SK-N-SH (cell line): ENCODE measurements at regions not wholly inside any gene's neighbourhood (a gene's known extent, or its start where the extent isn't known, plus 50 kb on each side); places are given as distances from the start of the nearest gene placed in this dataset.

Source experiments
- CTCF ChIP-seq: fragments of 200-600 bp; sonication (generic); IDR thresholded peaks from 2 replicates; pipeline ENCODE4 v1.6.1; 2017; ENCODE audit warnings: antibody characterized with exemption, mild to moderate bottlenecking, moderate library complexity
- EP300 ChIP-seq, 2 experiments: IDR thresholded peaks; 2 replicates each; pipeline versions ENCODE4 v1.4.0 to v1.6.1; 2012; ENCODE audit warnings: borderline replicate concordance in 1 of 2, low read depth in 1 of 2, low read length in 1 of 2
- GATA2 ChIP-seq: sonication (generic); formaldehyde crosslinking; IDR thresholded peaks from 2 replicates; pipeline ENCODE4 v1.5.0; 2020; ENCODE audit warnings: mild to moderate bottlenecking, missing genetic modification reagents
- JUND ChIP-seq: IDR thresholded peaks from 2 replicates; pipeline ENCODE4 v1.4.0; 2012
- MXI1 ChIP-seq: IDR thresholded peaks from 2 replicates; pipeline ENCODE4 v1.6.1; 2012; ENCODE audit warnings: mild to moderate bottlenecking, low read depth, low read length, improper control_type of control experiment
- NRF1 ChIP-seq: IDR thresholded peaks from 2 replicates; pipeline ENCODE4 v1.6.1; 2012; ENCODE audit warnings: low read depth, mild to moderate bottlenecking, low read length
- POLR2AphosphoS5 ChIP-seq: IDR thresholded peaks from 2 replicates; pipeline ENCODE4 v1.6.1; 2012; ENCODE audit warnings: low read depth, low read length
- RCOR1 ChIP-seq: fragments of 150-350 bp; IDR thresholded peaks from 2 replicates; pipeline ENCODE4 v1.6.1; 2017; ENCODE audit warnings: antibody characterized with exemption, low read length
- SMC3 ChIP-seq: IDR thresholded peaks from 2 replicates; pipeline ENCODE4 v1.6.1; 2012; ENCODE audit warnings: low read depth, low read length, improper control_type of control experiment
- TF ChIP-seq, protein P1 (sequence below): IDR thresholded peaks from 2 replicates; pipeline ENCODE4 v1.4.0; 2012; ENCODE audit warnings: low read depth

DNA sequence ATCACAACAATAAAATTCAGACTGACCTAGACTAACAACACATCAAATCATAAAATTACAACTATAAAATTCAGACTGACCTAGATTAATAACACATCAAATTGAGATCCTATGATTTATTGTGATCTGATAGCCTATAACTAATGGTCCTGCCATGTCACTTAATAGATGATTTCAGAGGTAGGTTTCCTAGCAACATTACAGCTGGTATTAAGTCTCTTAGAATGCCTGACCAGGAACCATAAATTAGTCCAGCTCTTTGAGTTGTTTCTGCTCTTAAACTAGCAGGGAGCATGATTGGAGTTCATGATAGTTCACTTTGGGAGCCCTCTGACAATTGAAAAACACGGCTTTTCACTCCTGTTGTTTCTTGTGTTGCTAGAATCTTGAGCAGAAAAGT, 318.9 kb downstream of the BMPER start:
- no peak for TF ChIP-seq RCOR1
- TF ChIP-seq JUND = no peak
- no peak for TF ChIP-seq GATA2 (CRISPR knock-in tag)
- no peak for TF ChIP-seq SMC3
- TF ChIP-seq CTCF = no peak
- no peak for TF ChIP-seq MXI1
- TF ChIP-seq POLR2AphosphoS5 = no peak
- TF ChIP-seq NRF1 = no peak
- TF ChIP-seq, protein P1, sequence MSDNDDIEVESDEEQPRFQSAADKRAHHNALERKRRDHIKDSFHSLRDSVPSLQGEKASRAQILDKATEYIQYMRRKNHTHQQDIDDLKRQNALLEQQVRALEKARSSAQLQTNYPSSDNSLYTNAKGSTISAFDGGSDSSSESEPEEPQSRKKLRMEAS = no peak
- TF ChIP-seq EP300 (IDR thresholded peaks at IDR 0.05; ENCODE audit: borderline replicate concordance in 1 of 2, low read depth in 1 of 2, low read length in 1 of 2) = no peak
